MG63 (cell line): ENCODE measurements at regions not wholly inside any gene's neighbourhood (a gene's known extent, or its start where the extent isn't known, plus 50 kb on each side); places are given as distances from the start of the nearest gene placed in this dataset.
"Not testable (repeated sequence)": the region's sequence is repeated elsewhere in the genome, so short reads cannot be mapped to it uniquely, and the experiment has no call there.

Source experiments
- DNase-seq: peaks from one replicate; pipeline ENCODE4 v3.0.0-alpha.2; 2020
- H3K27me3 ChIP-seq: fragments of 250-450 bp; sonication (Bioruptor Pico); 2 replicates; pipeline ENCODE4 v1.5.1; 2020; ENCODE audit warnings: mild to moderate bottlenecking, moderate library complexity
- H3K36me3 ChIP-seq: fragments of 250-450 bp; sonication (Bioruptor Pico); 2 replicates; pipeline ENCODE4 v1.5.1; 2020; ENCODE audit warnings: mild to moderate bottlenecking, moderate library complexity
- H3K4me3 ChIP-seq: fragments of 250-450 bp; sonication (Bioruptor Pico); 2 replicates; pipeline ENCODE4 v1.5.1; 2020; ENCODE audit warnings: mild to moderate bottlenecking, moderate library complexity
- H3K9me3 ChIP-seq: fragments of 250-450 bp; sonication (Bioruptor Pico); 2 replicates; pipeline ENCODE4 v1.5.1; 2020; ENCODE audit warnings: mild to moderate bottlenecking, moderate library complexity

DNA sequence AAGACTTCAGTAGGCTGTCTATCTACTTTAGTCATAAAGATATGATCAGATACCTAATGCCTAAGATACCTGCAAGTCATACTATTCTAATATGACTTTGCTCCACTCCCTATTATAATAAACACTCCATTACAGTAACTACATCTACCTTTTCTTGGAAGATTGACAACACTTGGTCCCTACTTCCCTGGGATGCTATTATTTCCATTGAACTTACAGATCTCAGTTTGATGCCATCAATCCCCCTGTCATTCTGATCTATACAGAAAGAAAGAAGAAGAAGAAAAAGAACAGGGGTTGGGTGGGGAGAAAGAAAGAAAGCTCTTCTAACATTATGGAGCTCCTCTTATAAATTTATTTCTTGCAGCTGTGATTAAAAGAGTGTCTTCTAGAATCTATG, 889.1 kb upstream of the NRXN1 start:
- Histone ChIP-seq H3K27me3 (no peaks in the 10 kb centered on the region), H3K4me3 (no peak overlapping the region), H3K36me3 (no peaks in the 10 kb centered on the region; the same call in 1 of the 2 replicates), H3K9me3 (peaks cover 1% of the 10 kb centered on the region; the same call in 1 of the 2 replicates)
- DNase-seq, result no peak

GRCh38 chr2:51920509-51920908, 888.6 kb upstream of the NRXN1 start:
- H3K36me3 ChIP-seq, result no peaks in the 10 kb centered on the region; the same call in 1 of the 2 replicates
- H3K27me3 ChIP-seq, result no peaks in the 10 kb centered on the region
- H3K9me3 ChIP-seq, result peaks cover 3% of the 10 kb centered on the region; the same call in 1 of the 2 replicates
- no peak overlapping the region for H3K4me3 ChIP-seq
- no peak for DNase-seq

DNA sequence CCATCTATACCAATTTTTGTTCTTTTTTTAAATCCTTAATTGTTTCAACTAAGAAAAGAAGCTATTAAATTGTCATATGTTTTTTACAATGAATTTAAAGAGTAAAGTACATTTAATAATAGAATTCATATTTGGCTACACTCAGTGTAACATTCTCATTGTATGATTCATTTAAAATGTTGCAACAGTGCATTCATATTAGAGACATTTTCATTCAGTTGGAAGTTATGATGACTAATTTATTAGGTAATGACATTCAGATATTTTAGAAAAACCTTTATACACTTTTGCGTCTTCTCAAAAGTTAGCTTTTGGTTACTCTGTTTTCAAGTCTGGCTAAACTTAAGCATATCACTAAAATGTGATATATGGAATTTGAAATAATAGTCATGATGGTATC, 887.5 kb upstream of the NRXN1 start:
- Histone ChIP-seq H3K9me3 (peaks cover 3% of the 10 kb centered on the region), H3K4me3 (no peak overlapping the region), H3K27me3 (no peaks in the 10 kb centered on the region), H3K36me3 (no peaks in the 10 kb centered on the region; the same call in 1 of the 2 replicates)
- DNase-seq, result no peak

- Histone ChIP-seq H3K4me3 (no peak overlapping the region), H3K36me3 (no peaks in the 10 kb centered on the region; the same call in 1 of the 2 replicates), H3K27me3 (no peaks in the 10 kb centered on the region), H3K9me3 (peaks cover 7% of the 10 kb centered on the region)
- DNase-seq, result no peak
These were observed 886.2 kb upstream of the NRXN1 start for GRCh38 chr2:51918113-51918512.

GRCh38 chr2:51903728-51904127, 871.8 kb upstream of the NRXN1 start:
- Histone ChIP-seq H3K9me3 (peaks cover 5% of the 10 kb centered on the region), H3K27me3 (no peaks in the 10 kb centered on the region), H3K4me3 (no peak overlapping the region), H3K36me3 (no peaks in the 10 kb centered on the region)
- DNase-seq, result no peak

DNA sequence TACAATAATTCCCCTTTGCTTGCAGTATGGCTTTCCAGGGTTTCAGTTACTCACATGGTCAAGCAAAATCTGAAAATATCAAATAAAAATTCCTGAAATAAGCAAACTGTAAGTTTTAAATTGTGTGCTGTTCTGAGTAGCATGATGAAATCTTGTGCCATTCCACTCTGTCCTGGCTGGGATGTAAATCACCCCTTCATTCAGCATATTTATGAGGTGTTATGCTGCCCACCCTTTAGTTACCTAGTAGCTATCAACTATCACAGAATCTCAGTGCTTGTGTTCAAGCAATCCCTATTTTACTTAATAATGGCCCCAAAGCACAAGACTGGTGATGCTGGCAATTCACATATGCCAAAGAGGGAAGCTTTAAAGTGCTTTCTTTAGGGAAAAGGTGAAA, 867.7 kb upstream of the NRXN1 start:
- Histone ChIP-seq H3K4me3 (no peak overlapping the region), H3K9me3 (peaks cover 5% of the 10 kb centered on the region), H3K36me3 (no peaks in the 10 kb centered on the region), H3K27me3 (no peaks in the 10 kb centered on the region)
- no peak for DNase-seq

GRCh38 chr2:51894584-51894983, 862.7 kb upstream of the NRXN1 start:
- not testable (repeated sequence) for H3K36me3 ChIP-seq

DNA sequence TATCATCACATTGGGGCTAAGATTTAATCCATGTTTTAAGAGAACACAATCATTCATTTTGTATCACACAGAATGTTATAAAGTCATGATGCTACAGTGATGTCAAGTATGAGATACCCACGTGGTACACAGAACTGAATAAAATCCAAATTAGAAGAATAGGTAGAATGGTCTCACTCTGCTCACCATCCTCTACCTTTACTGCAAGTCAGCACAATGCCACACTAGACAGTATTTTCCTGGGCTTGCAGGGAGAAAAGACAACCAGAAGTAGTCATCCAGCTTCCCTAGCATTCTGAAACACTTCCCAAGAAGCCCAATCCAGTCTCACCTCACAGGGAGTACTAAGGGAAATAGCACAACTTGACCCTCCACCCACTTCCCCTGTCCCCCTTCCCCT, 856.2 kb upstream of the NRXN1 start:
- H3K27me3 ChIP-seq, result no peaks in the 10 kb centered on the region
- H3K4me3 ChIP-seq, result no peak overlapping the region
- H3K36me3 ChIP-seq, result no peaks in the 10 kb centered on the region
- no peaks in the 10 kb centered on the region; the same call in none of the 2 replicates for H3K9me3 ChIP-seq
- no peak for DNase-seq

More at GRCh38 chr2:51894584-51894983, 862.7 kb upstream of the NRXN1 start:
- not testable (repeated sequence) for DNase-seq, H3K9me3 ChIP-seq, H3K4me3 ChIP-seq, H3K27me3 ChIP-seq

- H3K36me3 ChIP-seq, result no peaks in the 10 kb centered on the region
- DNase-seq, result no peak
- peaks cover 4% of the 10 kb centered on the region; the same call in 1 of the 2 replicates for H3K9me3 ChIP-seq
- H3K4me3 ChIP-seq, result no peak overlapping the region
- H3K27me3 ChIP-seq, result no peaks in the 10 kb centered on the region
These were observed 849.7 kb upstream of the NRXN1 start for GRCh38 chr2:51881673-51882072.

DNA sequence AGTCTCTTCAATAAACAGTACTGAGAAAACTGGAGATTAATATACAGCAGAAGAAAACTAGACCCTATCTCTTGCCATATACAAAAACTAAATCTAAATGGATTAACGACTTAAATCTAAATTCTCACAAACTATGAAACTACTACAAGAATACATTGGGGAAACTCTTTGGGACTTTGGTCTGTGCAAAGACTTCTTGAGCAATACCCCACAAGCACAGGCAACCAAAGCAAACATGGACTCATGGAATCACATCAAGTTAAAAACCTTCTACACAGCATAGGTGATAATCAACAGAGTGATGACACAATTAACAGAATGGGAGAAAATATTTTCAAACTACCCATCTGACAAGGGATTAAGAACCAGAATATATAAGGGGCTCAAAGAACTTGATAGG, 848.2 kb upstream of the NRXN1 start:
- Histone ChIP-seq H3K27me3 (no peaks in the 10 kb centered on the region), H3K9me3 (peaks cover 4% of the 10 kb centered on the region; the same call in 1 of the 2 replicates), H3K4me3 (no peak overlapping the region), H3K36me3 (no peaks in the 10 kb centered on the region)
- DNase-seq, result no peak

- Histone ChIP-seq H3K27me3 (no peaks in the 10 kb centered on the region), H3K36me3 (no peaks in the 10 kb centered on the region), H3K9me3 (no peaks in the 10 kb centered on the region; the same call in 1 of the 2 replicates), H3K4me3 (no peak overlapping the region)
- no peak for DNase-seq
These were observed 834.4 kb upstream of the NRXN1 start for GRCh38 chr2:51866361-51866760.

GRCh38 chr2:51859260-51859659, 827.3 kb upstream of the NRXN1 start:
- no peaks in the 10 kb centered on the region; the same call in 1 of the 2 replicates for H3K9me3 ChIP-seq
- H3K36me3 ChIP-seq, result no peaks in the 10 kb centered on the region
- H3K27me3 ChIP-seq, result no peaks in the 10 kb centered on the region
- no peak for DNase-seq
- no peak overlapping the region for H3K4me3 ChIP-seq

- H3K27me3 ChIP-seq, result no peaks in the 10 kb centered on the region
- H3K4me3 ChIP-seq, result no peak overlapping the region
- no peaks in the 10 kb centered on the region for H3K9me3 ChIP-seq
- no peaks in the 10 kb centered on the region for H3K36me3 ChIP-seq
- no peak for DNase-seq
These were observed 823.8 kb upstream of the NRXN1 start for GRCh38 chr2:51855683-51856082.

- no peak for DNase-seq
- Histone ChIP-seq H3K27me3 (no peaks in the 10 kb centered on the region), H3K9me3 (no peaks in the 10 kb centered on the region), H3K4me3 (no peak overlapping the region), H3K36me3 (no peaks in the 10 kb centered on the region)
These were observed 814.9 kb upstream of the NRXN1 start for GRCh38 chr2:51846796-51847195.

GRCh38 chr2:51846018-51846417, 814.1 kb upstream of the NRXN1 start:
- DNase-seq, result no peak
- Histone ChIP-seq H3K9me3 (no peaks in the 10 kb centered on the region), H3K4me3 (no peak overlapping the region), H3K36me3 (no peaks in the 10 kb centered on the region), H3K27me3 (no peaks in the 10 kb centered on the region)

- no peaks in the 10 kb centered on the region for H3K36me3 ChIP-seq
- H3K27me3 ChIP-seq, result no peaks in the 10 kb centered on the region
- no peaks in the 10 kb centered on the region for H3K9me3 ChIP-seq
- no peak for DNase-seq
- H3K4me3 ChIP-seq, result no peak overlapping the region
These were observed 812.7 kb upstream of the NRXN1 start for GRCh38 chr2:51844596-51844995.

DNA sequence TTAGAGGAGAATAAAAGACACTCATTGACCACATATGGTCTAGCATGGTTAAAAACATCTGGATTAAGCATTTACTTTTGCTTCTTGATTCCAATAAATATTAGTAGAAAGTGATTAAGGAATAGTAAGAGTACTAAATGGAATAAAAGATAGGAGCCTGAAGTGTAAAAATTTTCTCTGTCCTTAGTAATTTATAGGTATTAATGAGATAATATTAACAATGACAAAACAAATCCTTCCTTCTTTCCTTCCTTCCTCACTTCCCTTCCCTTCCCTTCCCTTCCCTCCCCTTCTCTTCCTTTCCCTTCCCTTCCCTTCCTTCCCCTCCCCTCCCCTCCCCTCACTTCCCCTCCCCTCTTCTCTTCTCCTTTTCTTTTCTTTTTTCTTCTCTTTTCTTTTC, 797.5 kb upstream of the NRXN1 start:
- no peaks in the 10 kb centered on the region for H3K36me3 ChIP-seq
- no peak for DNase-seq
- no peaks in the 10 kb centered on the region for H3K9me3 ChIP-seq
- no peak overlapping the region for H3K4me3 ChIP-seq
- no peaks in the 10 kb centered on the region for H3K27me3 ChIP-seq

GRCh38 chr2:51825823-51826222, 793.9 kb upstream of the NRXN1 start:
- no peaks in the 10 kb centered on the region for H3K9me3 ChIP-seq
- H3K36me3 ChIP-seq, result no peaks in the 10 kb centered on the region
- no peak overlapping the region for H3K4me3 ChIP-seq
- no peaks in the 10 kb centered on the region for H3K27me3 ChIP-seq
- no peak for DNase-seq

DNA sequence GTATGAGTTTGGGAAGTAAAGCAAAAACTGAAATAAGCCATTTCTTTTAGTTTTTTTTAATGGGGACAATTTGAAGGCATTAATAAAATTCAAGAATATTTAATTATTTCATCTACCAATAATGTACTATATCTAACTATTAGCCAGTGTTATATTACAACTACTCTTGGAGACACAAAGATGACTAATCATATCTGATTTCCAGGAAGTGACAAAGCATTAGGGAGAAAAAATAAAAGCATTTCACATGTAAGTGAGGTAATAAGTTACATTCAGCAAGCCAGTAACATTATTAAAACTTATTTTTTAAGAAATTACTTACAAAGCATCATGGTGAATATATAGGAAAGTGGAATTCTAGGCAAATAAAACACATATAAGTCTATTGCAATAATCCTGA, 781.3 kb upstream of the NRXN1 start:
- DNase-seq, result no peak
- Histone ChIP-seq H3K27me3 (no peaks in the 10 kb centered on the region), H3K4me3 (no peak overlapping the region), H3K9me3 (no peaks in the 10 kb centered on the region), H3K36me3 (no peaks in the 10 kb centered on the region)
